NCI-H2227 (cell line): ENCODE measurements at regions not wholly inside any gene's neighbourhood (a gene's known extent, or its start where the extent isn't known, plus 50 kb on each side); places are given as distances from the start of the nearest gene placed in this dataset.
"Not testable (repeated sequence)": the region's sequence is repeated elsewhere in the genome, so short reads cannot be mapped to it uniquely, and the experiment has no call there.

Experiments
- DNase-seq: peaks from one replicate; lab custom pipeline; 2025; ENCODE audit not compliant: unreplicated experiment; lab: John Stamatoyannopoulos, UW

- no peak for DNase-seq
Observed at GRCh38 chr1:213702703-213703102, 285.1 kb upstream of the PROX1 start.

- no peak for DNase-seq
Observed at GRCh38 chr1:213704941-213705340, 282.8 kb upstream of the PROX1 start.

GRCh38 chr1:213711833-213712490 is 275.8 kb upstream of the PROX1 start:
- not testable (repeated sequence) for DNase-seq

GRCh38 chr1:213714645-213715044 is 273.1 kb upstream of the PROX1 start:
- peak; percentile 26 for DNase-seq

GRCh38 chr1:213715182-213715581 is 272.6 kb upstream of the PROX1 start:
- DNase-seq = no peak

GRCh38 chr1:213719462-213719861 is 268.3 kb upstream of the PROX1 start:
- DNase-seq = no peak

GRCh38 chr1:213720032-213720431 is 267.7 kb upstream of the PROX1 start:
- DNase-seq = peak; percentile 82

GRCh38 chr1:213723187-213723586 is 264.6 kb upstream of the PROX1 start:
- no peak for DNase-seq

- DNase-seq = no peak
Observed at GRCh38 chr1:213724640-213725536, 262.9 kb upstream of the PROX1 start.

- no peak for DNase-seq
Observed at GRCh38 chr1:213727853-213728592, 259.8 kb upstream of the PROX1 start.

- DNase-seq = no peak
Observed at GRCh38 chr1:213728593-213729536, 258.9 kb upstream of the PROX1 start.

- no peak for DNase-seq
Observed at GRCh38 chr1:213733705-213734104, 254.1 kb upstream of the PROX1 start.

GRCh38 chr1:213737398-213738035 is 250.3 kb upstream of the PROX1 start:
- no peak for DNase-seq

GRCh38 chr1:213738658-213739057 is 249.1 kb upstream of the PROX1 start:
- no peak for DNase-seq

- no peak for DNase-seq
Observed at GRCh38 chr1:213742992-213743391, 244.8 kb upstream of the PROX1 start.

- DNase-seq = no peak
Observed at GRCh38 chr1:213744780-213745179, 243.0 kb upstream of the PROX1 start.

- no peak for DNase-seq
Observed at GRCh38 chr1:213745451-213745850, 242.3 kb upstream of the PROX1 start.

GRCh38 chr1:213749558-213749957 is 238.2 kb upstream of the PROX1 start:
- no peak for DNase-seq

GRCh38 chr1:213750231-213751063 is 237.3 kb upstream of the PROX1 start:
- no peak for DNase-seq
